HG03060 (cell line): ENCODE measurements at regions not wholly inside any gene's neighbourhood (a gene's known extent, or its start where the extent isn't known, plus 50 kb on each side); places are given as distances from the start of the nearest gene placed in this dataset.

ENCODE experiments used
- ATAC-seq: cut with Tn5 transposase; IDR thresholded peaks from one replicate; pipeline ENCODE4 v1.9.1; 2021; ENCODE audit warnings: low read depth, moderate number of reproducible peaks; ENCODE audit not compliant: unreplicated experiment

DNA sequence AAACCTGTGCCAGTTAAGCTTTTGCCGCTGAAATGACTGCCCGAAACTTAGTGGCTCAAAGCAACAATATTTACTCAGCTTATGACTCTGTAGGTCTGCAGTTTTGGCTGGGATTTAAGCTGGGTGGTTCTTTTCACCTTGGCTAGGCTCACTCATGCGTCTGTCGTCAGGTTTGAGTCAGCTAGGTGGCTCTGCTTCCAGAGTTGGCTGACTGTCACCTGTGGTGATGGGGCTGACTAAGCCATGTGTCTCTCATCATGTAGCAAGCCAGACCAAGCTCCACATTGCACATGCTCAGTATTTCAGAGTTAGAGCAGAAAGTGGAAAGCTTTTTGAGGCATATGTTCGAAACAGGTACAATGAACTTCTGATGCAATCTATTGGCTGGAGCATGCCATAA, 354.8 kb downstream of the MEIS1 start:
- no peak for ATAC-seq

DNA sequence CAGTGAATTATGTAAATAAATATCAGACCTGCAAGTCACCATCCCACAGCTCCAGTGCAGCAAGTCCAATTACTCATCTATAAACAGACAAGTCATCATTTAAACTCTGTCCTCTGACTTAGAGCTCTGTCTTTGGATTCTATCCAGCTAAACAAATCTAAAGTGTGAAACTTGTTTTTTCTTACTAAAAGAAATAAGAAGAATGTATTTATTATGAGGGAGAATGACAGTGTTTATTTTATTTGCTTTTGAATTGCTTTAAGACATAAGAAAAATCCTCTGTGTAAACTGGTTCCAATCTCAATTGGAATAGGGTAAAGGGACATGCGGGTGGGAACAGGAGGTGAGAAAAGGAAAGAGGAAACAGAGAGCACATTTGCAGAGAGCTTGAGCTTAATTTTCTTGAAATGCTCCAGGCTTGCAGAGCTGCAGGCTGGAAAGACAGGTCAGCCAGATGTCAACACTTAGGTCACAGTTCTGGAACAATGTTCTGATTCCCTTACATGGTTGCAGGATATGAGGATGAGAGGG, 355.8 kb downstream of the MEIS1 start:
- no peak for ATAC-seq

DNA sequence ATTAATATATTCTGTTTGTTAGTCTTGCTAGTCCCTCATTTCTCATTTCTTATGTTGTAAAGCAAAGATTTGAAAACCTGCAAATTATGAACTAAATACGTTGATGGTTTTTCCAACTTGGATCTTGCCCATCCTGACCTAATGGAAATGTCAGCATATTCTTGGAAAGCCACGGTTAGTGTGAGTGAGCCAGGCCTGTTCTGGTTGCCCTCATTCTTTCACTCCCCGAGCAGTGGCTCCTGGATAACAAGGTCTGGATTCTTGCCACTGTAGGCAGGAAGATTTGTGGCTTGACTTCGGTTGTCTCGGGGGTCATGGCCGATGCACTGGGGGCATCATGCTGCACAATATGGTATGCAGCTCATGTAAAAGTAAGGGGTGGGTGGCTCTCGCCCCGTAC, 359.1 kb downstream of the MEIS1 start:
- ATAC-seq = no peak

DNA sequence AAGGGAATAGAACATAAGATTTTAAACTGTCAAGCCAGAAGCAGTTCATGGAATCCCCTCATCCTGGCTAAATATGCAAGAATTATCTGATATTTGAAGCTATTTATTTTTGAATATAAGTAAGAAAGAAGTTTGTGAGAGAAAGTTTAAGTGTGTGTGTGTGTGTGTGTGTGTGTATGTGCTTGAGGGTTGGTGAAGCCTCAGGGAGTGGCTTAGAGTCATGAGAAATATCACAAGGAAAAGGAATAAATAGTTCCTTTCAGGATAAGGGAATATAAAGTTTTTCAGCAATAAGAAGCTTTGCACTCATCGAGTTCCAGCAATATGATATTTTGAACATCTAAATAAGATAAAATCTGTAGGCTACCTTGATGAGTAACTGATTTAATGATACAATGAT, 359.6 kb downstream of the MEIS1 start:
- no peak for ATAC-seq

DNA sequence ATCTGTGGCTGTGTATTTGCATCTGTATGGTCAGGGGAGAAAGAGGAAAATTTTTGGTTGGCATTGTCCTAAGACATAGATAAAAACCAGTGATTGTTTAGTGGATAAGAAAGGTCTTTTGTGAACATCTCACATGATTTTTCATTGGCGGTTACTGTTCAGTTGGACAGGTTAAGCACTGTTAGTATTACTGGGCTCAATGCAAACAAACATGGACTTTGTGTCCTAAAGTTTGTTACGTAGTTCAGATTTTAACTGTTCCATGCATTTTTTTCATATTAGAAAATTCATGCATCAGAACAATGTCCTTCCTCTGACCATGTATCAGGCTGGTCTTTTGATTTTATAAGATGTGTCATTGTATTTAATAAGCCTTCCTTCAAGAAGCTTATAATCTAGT, 368.0 kb downstream of the MEIS1 start:
- no peak for ATAC-seq

DNA sequence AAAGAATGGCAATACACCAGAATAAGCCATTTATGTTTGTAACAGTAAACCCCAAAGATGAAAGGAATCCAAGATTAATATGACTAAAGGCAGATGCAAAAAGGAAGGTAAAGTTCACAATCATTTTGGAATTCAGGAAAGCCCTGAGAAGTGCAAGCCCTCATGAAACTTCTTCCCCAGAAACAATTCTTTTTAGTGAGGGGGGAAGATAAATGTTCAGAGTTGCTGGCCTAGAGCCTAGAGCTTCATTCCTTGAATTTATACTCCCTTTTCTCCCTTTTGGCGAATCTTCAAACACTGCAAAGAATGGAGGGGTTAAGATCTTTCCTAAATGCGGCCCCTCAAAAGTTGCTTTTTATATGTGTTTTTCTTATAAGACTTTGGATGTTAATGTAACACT, 368.8 kb downstream of the MEIS1 start:
- ATAC-seq = no peak

DNA sequence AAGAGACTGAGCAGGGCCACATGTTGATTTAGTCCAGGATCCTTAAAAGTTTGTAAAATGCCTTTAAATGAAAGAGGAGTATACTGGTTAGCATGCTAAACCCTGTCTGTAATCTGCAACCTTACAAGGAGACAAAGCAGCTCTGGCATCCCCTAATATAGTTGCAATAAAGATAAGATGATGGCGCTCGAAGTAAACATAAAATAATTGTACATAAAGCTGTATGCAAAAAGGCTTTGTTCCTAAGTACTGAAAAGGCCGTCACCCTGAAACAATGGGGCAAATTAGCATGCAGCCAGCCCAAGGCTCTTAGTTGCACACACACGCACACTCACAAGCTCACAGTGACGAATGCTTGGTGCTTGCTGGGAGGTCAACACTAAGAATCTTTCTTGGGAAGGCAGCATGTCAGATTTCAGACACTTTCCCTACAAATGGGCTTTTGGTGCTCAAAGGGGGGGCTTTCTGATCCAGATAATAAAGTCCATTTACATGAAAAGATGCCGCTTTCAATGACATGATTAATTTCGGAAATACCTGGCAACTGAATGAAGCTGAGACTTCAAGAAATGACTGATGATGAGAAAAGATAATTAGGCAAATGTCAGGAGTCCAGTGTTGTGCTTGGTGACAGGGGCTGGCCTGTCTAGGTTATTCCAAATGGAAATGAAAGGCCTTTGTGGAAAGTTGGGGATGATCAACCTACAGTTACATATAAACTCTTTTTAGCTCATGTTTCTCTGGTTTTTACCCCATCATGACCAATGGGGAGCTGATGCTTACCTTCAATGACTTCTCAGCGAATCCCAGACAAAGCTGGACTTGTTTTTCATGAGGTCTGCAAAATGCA, 370.3 kb downstream of the MEIS1 start:
- ATAC-seq = no peak

DNA sequence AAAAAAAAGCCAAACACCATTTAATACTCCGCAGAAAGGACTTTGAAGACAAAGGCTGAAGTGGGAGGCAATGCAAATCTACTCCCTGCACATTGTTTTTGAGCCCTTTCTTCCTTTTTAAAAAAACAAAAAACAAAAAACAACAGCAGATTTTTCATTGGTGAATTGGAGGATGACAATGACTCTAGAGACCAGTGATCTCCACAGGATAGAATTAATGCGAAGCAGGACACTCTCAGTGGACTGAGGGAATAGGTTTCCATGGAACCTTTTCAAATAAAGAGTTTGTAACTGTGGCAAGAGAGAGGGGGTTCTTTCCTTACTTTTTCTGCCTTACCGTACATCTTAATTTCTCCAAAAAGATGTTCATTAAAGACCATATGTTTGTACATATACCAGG, 371.0 kb downstream of the MEIS1 start:
- no peak for ATAC-seq

DNA sequence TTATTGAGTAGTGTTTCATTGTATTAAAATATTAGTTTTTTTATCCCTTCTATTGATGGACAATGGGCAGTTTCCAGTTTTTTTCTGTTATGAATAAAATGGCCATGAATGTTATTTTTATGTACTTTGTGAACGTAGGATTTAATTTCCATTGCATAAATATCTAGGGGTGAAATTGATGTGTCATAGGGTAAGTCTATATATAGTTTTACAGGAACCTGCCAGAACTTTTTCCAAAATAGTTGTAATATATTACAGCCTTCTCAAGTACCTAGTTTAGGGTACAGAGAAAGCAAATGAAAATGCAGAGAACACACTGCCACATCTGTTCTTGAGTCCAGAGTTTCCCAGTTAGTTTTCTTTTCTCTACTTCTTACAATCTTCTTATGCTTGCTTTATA, 378.6 kb downstream of the MEIS1 start:
- ATAC-seq = no peak

DNA sequence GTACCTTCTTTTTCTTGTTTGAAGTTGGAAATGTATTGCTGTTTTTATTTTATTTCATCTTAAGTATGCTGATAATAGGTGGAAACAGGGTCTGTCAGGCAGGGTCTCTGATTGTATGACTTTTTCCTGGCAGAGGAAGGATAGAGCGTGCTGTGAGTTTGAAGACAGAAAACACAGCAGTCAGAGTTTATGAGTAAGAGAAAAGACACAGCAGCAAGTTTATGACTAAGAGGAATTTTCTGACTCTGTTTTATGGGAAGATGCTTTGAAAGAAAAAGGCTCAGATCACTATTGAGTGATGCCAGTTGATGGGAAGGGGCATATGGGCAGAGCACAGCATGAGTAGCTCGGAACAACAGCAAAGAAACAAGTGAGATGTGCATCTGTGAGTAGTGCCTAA, 379.1 kb downstream of the MEIS1 start:
- ATAC-seq = no peak

DNA sequence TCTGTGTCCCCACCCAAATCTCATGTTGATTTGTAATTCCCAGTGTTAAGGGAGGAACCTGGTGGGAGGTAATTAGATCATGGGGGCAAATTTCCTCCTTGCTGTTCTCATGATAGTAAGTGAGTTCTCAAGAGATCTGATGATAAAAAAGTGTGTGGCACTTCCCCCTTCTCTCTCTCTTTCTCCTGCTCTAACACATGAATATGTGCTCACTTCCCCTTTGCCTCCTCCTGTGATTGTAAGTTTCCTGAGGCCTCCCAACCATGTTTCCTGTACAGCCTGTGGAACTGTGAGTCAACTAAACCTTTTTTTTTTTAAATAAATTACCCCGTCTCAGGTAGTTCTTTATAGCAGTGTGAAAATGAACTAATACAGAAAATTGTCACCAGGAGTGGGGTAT, 380.0 kb downstream of the MEIS1 start:
- ATAC-seq = no peak

DNA sequence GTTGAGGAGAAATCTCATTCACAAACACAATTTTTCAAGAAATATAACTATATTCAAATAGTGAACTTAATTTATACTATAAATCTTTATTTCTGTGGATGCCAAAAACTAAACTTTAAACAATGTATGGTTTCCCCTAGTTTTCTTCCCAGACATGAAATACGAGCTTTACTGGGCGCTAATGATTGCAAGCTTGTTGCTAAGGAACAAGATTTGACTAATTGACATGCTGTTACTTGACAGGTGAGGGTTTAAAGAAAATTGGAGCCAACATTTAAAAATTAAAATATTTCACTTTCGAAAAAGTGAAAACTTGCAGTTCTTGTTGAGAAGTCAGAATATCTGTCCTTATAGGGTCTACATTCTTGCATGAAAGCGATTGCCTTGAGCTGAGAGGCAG, 381.0 kb downstream of the MEIS1 start:
- no peak for ATAC-seq

DNA sequence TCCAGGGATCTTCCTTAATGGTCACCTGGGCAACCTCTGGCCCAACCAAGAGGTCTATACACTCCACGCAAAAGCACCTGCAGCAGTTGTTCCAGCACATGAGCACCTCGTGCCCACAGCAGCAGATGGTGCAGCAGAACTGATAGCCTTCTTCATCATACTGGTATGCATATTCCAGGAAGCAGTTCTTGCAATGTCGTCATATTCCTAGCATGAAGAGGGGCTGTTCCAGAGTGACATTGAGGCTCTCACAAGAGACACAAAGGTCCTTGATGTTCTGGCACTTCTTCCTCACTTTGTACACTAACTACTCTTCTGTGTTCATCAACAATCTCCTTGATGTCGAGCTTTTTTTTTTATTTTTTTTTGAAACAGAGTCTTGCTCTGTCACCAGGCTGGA, 386.2 kb downstream of the MEIS1 start:
- no peak for ATAC-seq

DNA sequence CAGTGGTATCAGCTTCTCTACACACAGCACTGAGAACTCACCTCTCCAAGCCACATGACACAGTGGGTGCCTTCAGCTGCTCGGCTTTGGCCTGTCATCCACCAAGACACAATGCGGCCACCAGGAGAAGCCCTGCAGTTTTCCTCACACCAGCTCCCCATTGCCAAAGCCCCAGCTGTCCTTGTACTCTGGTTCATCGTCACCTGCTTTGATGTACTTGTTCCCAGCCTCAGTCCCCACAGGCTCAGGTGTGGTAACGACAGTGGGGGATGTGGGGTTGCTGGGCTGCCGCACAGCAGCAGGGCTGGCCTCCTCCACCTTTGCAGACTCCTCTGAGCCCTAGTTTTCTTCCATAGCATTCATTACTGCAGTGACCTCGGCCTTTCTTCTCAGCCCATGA, 387.3 kb downstream of the MEIS1 start:
- ATAC-seq = no peak

DNA sequence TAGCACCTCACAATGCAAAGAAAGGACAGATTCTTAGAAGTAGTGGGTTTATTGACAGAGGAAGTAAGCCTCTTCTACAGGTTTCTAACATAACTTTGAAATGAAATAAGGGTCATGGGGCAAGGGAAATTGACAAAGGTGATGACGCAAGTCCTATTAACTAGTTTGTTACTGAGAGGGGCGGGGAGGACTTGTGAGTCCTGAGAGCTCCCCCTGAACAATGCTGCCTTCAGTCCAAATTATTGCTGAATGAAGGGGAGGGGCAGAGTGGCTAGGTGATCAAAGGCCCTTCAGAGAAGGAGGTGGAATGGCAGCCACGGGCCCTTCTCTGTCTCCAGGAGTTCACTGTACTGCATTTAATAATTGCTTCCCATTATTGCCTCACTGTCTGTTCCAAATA, 390.0 kb downstream of the MEIS1 start:
- no peak for ATAC-seq

DNA sequence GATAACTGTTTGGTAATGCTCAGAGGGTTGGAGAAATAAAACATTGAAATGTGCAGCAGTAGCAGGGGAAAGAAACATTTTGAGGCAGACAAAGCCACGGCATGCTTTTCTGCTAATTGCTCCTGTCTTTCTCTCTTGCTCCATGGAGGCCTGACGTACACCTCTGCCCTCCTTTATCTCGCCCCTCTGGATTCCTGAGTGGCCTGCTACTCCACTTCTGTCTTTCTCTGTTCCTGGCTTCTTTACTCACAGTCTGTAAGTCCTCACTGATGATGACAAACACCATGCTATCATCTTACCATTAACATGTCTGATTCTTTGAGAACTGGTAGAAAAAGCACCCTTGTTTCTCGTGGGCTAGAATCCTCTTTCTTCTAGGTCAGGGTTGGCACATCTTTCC, 392.9 kb downstream of the MEIS1 start:
- ATAC-seq = no peak

DNA sequence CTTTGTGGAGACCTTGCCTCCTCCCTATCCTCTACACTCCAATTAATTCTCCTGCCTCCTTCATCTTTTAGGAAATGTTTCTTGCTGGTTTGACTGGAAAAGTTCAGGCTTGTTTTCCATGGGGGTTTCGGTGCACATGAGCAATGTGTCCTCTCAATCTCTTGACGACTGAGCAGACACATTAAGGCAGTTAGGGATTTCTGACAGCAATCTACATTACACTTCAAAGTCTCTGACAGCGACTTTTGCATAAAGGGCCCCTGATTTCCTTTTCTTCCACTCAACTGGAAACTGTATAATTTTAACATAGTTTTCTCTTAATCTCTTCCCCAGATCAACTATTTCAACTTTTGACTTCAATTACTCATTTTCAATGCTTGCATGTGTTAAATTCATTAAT, 394.0 kb downstream of the MEIS1 start:
- no peak for ATAC-seq

DNA sequence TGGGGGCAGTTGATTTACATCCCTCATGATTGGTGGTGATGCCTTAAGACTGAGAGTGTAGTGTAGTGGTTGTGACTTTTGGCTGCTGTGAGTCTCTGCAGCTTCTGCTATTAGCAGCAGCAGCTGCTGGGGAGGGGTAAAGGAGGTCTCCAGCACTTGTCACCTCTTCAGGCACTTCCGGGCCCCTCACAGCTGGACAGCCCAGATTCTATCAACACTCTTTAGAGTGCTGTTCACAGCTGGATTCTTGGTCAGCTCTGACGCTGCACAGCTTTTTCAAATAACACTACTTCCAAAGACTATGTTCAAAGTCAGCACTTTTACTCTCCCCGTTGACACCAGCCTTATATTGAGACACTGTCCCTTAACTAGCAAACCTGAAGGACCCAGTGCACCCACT, 396.0 kb downstream of the MEIS1 start:
- ATAC-seq = no peak

DNA sequence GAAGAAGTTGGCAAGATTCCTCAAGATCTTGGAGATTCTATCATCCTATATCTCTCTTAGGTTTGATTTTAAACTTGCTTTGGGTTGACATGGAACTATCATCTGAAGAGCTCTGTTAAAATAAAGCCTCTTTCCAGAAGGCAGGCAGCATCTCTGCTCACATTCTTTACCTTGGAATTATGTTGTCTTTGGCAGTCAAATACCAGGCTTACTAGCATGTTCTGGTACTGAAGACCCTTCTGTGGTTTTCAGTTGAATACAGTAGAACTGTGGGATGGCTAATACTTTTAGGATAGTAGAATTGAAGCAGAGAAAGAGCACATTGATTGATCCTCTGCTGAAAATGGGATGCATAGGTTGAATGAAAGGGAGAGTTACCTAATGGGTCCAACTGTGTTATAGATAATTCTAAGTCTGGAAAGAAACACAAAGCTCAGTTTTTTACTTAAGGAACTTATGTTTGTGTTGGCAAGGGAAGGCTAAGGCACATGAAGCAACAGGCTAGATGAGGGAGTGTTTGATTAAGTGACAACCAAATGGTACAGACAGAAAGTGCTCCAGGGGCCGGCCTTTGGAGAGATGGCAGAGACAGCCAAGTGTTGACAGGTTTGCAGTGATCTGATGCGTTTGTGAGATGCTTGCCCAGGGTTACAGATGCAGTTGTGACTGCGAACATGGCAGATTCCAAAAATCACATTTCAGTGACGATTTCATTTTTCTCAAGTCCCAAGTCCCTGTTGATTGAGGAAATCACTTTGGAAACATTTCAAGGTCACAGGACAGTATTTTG, 397.9 kb downstream of the MEIS1 start:
- no peak for ATAC-seq

DNA sequence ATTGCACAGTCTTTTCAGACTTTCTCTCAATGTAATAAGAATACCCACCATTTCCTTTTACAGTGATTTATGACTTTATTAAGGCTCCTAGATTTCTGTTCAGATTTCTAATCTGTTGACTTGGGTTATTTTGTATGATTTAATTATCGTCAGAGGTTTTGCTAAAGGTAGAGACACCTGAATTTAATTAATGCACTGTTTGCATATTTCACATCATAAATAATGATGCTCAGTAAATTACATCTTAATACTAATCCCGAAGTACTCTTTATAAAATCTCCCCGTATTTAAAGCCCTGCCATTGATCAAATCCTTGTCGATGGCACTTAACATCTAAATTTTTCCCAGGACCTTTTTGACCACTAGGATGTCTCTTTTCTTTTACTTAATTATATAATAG, 399.9 kb downstream of the MEIS1 start:
- ATAC-seq = no peak

DNA sequence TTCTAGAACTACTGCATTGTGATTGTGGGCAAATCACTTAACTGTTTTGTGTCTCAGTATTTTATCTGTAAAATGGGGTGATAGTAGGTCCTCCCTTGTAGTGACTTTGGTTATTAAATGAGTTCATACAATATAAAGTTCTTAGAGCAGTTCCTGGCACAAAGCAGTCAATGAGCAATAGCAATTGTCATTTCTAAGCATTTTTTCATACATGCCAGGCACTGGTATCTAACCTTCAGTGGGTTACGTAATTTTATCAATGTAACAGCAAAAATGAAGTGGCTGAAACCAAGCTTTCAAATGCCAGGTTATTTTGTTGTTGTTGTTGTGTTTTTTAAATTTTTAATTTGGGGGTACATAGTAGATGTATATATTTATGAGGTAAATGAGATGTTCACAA, 401.9 kb downstream of the MEIS1 start:
- ATAC-seq = no peak
